Prostate gland (tissue), 2 donors: ENCODE measurements at regions not wholly inside any gene's neighbourhood (a gene's known extent, or its start where the extent isn't known, plus 50 kb on each side); places are given as distances from the start of the nearest gene placed in this dataset.

Experiments used
- DNase-seq: peaks from one replicate; pipeline ENCODE4 v3.0.0-alpha.2; 2019; ENCODE audit warnings: low spot score
- H3K27ac ChIP-seq, 2 donors: fragments of 200-600 bp; sonication (generic); 2 replicates each; pipeline ENCODE4 v1.5.1; 2017 to 2019
- H3K27me3 ChIP-seq: fragments of 200-600 bp; sonication (generic); replicated peaks from 2 replicates; pipeline ENCODE4 v1.5.1; 2019; ENCODE audit not compliant: insufficient read depth
- H3K36me3 ChIP-seq, 2 donors: fragments of 200-600 bp; sonication (generic); 1 replicate in 1 of 2; 2 replicates in 1 of 2; pipeline versions ENCODE4 v1.5.1 to v1.8.1; 2017 to 2019
- H3K4me1 ChIP-seq: fragments of 200-600 bp; sonication (generic); replicated peaks from 2 replicates; pipeline ENCODE4 v1.5.1; 2019
- H3K4me3 ChIP-seq, 2 donors: fragments of 200-600 bp; sonication (generic); 2 replicates each; pipeline ENCODE4 v1.5.1; 2017 to 2019
- H3K9me3 ChIP-seq: fragments of 200-600 bp; sonication (generic); 2 replicates; pipeline ENCODE4 v1.5.1; 2017
- CTCF ChIP-seq, 4 experiments: fragments of 200-600 bp in 2 of 4; fragments of 450-650 bp in 2 of 4; sonication (generic) in 2 of 4; IDR thresholded peaks; 1 replicate in 3 of 4; 2 replicates in 1 of 4; pipeline ENCODE4 v1.5.1; 2016 to 2019; ENCODE audit warnings: antibody characterized with exemption in 4 of 4, mild to moderate bottlenecking in 2 of 4, moderate library complexity in 2 of 4
- POLR2A ChIP-seq: fragments of 450-650 bp; IDR thresholded peaks from one replicate; pipeline ENCODE4 v1.6.1; 2016; ENCODE audit warnings: antibody characterized with exemption, mild to moderate bottlenecking
- POLR2AphosphoS5 ChIP-seq: sonication (generic); formaldehyde crosslinking; IDR thresholded peaks from one replicate; pipeline ENCODE4 v1.6.1; 2017; ENCODE audit warnings: antibody characterized with exemption
- WGBS: methylation state at CpG from one replicate; pipeline ENCODE4 v1.1.5; 2018; 5-methylcytosine and 5-hydroxymethylcytosine counted together
- intact Hi-C: fragments of 100-400 bp; cut with DNase I; formaldehyde crosslinking; loops from one replicate; pipeline ENCODE4 v1.14.2; 2022

- Histone ChIP-seq H3K27me3 (peaks cover 7% of the 10 kb centered on the region), H3K4me1 (no peaks in the 10 kb centered on the region), H3K4me3 (no peak overlapping the region), H3K9me3 (no peaks in the 10 kb centered on the region), H3K36me3 (no peaks in the 10 kb centered on the region), H3K27ac (no peak overlapping the region)
- WGBS, result 59% methylated on average over 8 of the region's 8 CpGs
- TF ChIP-seq CTCF (IDR thresholded peaks at IDR 0.05) (no peak), POLR2AphosphoS5 (no peak), POLR2A (no peak)
- intact Hi-C loops, result no loop called here
- DNase-seq, result no peak
Measured at GRCh38 chr5:174300118-174300940, 254.8 kb downstream of the NSG2 start.

- no peaks in the 10 kb centered on the region for H3K4me1 ChIP-seq
- no peak overlapping the region for H3K27ac ChIP-seq
- no peaks in the 10 kb centered on the region for H3K9me3 ChIP-seq
- H3K4me3 ChIP-seq, result no peak overlapping the region
- H3K36me3 ChIP-seq, result no peaks in the 10 kb centered on the region
- TF ChIP-seq POLR2A, result no peak
- TF ChIP-seq POLR2AphosphoS5, result no peak
- TF ChIP-seq CTCF (IDR thresholded peaks at IDR 0.05), result no peak
- no peak for DNase-seq
- intact Hi-C loops, result no loop called here
- H3K27me3 ChIP-seq, result peaks cover 7% of the 10 kb centered on the region
- 30% methylated on average over 12 of the region's 12 CpGs for WGBS
Measured at GRCh38 chr5:174300941-174301761, 255.6 kb downstream of the NSG2 start.

- peaks cover 7% of the 10 kb centered on the region for H3K27me3 ChIP-seq
- DNase-seq, result no peak
- 81% methylated on average over 10 of the region's 10 CpGs for WGBS
Measured at GRCh38 chr5:174301848-174302625, 256.5 kb downstream of the NSG2 start.

GRCh38 chr5:174303035-174303434 lies 257.5 kb downstream of the NSG2 start:
- Histone ChIP-seq H3K27ac (no peak overlapping the region), H3K9me3 (no peaks in the 10 kb centered on the region), H3K4me3 (no peak overlapping the region), H3K36me3 (no peaks in the 10 kb centered on the region), H3K27me3 (peaks cover 7% of the 10 kb centered on the region), H3K4me1 (no peaks in the 10 kb centered on the region)
- TF ChIP-seq POLR2A, result no peak
- TF ChIP-seq POLR2AphosphoS5, result no peak
- no peak for TF ChIP-seq CTCF (IDR thresholded peaks at IDR 0.05)
- intact Hi-C loops, result no loop called here
- no peak for DNase-seq
- 74% methylated on average over 8 of the region's 8 CpGs for WGBS

More at GRCh38 chr5:174301848-174302625, 256.5 kb downstream of the NSG2 start:
- H3K27ac ChIP-seq, result no peak overlapping the region
- no peak for TF ChIP-seq CTCF (IDR thresholded peaks at IDR 0.05)
- TF ChIP-seq POLR2AphosphoS5, result no peak
- TF ChIP-seq POLR2A, result no peak
- no peaks in the 10 kb centered on the region for H3K36me3 ChIP-seq
- intact Hi-C loops, result no loop called here
- no peaks in the 10 kb centered on the region for H3K4me1 ChIP-seq
- no peak overlapping the region for H3K4me3 ChIP-seq
- H3K9me3 ChIP-seq, result no peaks in the 10 kb centered on the region
